Prostate gland (tissue), 2 donors: ENCODE measurements at regions not wholly inside any gene's neighbourhood (a gene's known extent, or its start where the extent isn't known, plus 50 kb on each side); places are given as distances from the start of the nearest gene placed in this dataset.

Experiments
- DNase-seq: peaks from one replicate; pipeline ENCODE4 v3.0.0-alpha.2; 2019; ENCODE audit warnings: low spot score
- H3K27ac ChIP-seq, 2 donors: fragments of 200-600 bp; sonication (generic); 2 replicates each; pipeline ENCODE4 v1.5.1; 2017 to 2019
- H3K27me3 ChIP-seq: fragments of 200-600 bp; sonication (generic); replicated peaks from 2 replicates; pipeline ENCODE4 v1.5.1; 2019; ENCODE audit not compliant: insufficient read depth
- H3K36me3 ChIP-seq, 2 donors: fragments of 200-600 bp; sonication (generic); 1 replicate in 1 of 2; 2 replicates in 1 of 2; pipeline versions ENCODE4 v1.5.1 to v1.8.1; 2017 to 2019
- H3K4me1 ChIP-seq: fragments of 200-600 bp; sonication (generic); replicated peaks from 2 replicates; pipeline ENCODE4 v1.5.1; 2019
- H3K4me3 ChIP-seq, 2 donors: fragments of 200-600 bp; sonication (generic); 2 replicates each; pipeline ENCODE4 v1.5.1; 2017 to 2019
- H3K9me3 ChIP-seq: fragments of 200-600 bp; sonication (generic); 2 replicates; pipeline ENCODE4 v1.5.1; 2017
- POLR2A ChIP-seq: fragments of 450-650 bp; IDR thresholded peaks from one replicate; pipeline ENCODE4 v1.6.1; 2016; ENCODE audit warnings: antibody characterized with exemption, mild to moderate bottlenecking
- POLR2AphosphoS5 ChIP-seq: sonication (generic); formaldehyde crosslinking; IDR thresholded peaks from one replicate; pipeline ENCODE4 v1.6.1; 2017; ENCODE audit warnings: antibody characterized with exemption
- WGBS: methylation state at CpG from one replicate; pipeline ENCODE4 v1.1.5; 2018; 5-methylcytosine and 5-hydroxymethylcytosine counted together
- intact Hi-C: fragments of 100-400 bp; cut with DNase I; formaldehyde crosslinking; loops from one replicate; pipeline ENCODE4 v1.14.2; 2022
- TF ChIP-seq, protein P1 (sequence below), 4 experiments: fragments of 200-600 bp in 2 of 4; fragments of 450-650 bp in 2 of 4; sonication (generic) in 2 of 4; IDR thresholded peaks; 1 replicate in 3 of 4; 2 replicates in 1 of 4; pipeline ENCODE4 v1.5.1; 2016 to 2019; ENCODE audit warnings: antibody characterized with exemption in 4 of 4, mild to moderate bottlenecking in 2 of 4, moderate library complexity in 2 of 4

DNA sequence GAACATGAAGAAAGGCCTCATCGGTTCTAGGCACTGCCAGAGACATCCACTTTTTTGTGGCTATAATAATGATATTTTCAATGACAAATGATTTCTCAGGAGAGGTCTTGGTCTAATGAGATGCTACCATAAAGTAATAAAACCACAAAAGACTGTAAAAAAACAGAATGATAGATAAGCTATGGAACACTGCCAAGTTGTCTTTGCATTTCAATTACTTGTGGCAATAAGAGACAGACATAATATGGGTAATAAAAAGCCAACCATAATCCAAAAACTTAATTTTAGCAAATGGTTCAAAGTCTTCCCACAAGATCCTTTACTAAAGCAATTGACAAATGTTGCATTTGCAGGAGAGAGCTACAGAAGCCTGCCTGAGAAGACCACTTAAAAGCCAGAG is 292.5 kb downstream of the ATPSCKMT start:
- H3K9me3 ChIP-seq = no peaks in the 10 kb centered on the region
- no peak for DNase-seq
- H3K4me3 ChIP-seq = no peak overlapping the region
- no peaks in the 10 kb centered on the region for H3K4me1 ChIP-seq
- H3K36me3 ChIP-seq = no peaks in the 10 kb centered on the region
- intact Hi-C loops = no loop called here
- TF ChIP-seq POLR2AphosphoS5 (no peak), POLR2A (no peak)
- TF ChIP-seq, protein P1, sequence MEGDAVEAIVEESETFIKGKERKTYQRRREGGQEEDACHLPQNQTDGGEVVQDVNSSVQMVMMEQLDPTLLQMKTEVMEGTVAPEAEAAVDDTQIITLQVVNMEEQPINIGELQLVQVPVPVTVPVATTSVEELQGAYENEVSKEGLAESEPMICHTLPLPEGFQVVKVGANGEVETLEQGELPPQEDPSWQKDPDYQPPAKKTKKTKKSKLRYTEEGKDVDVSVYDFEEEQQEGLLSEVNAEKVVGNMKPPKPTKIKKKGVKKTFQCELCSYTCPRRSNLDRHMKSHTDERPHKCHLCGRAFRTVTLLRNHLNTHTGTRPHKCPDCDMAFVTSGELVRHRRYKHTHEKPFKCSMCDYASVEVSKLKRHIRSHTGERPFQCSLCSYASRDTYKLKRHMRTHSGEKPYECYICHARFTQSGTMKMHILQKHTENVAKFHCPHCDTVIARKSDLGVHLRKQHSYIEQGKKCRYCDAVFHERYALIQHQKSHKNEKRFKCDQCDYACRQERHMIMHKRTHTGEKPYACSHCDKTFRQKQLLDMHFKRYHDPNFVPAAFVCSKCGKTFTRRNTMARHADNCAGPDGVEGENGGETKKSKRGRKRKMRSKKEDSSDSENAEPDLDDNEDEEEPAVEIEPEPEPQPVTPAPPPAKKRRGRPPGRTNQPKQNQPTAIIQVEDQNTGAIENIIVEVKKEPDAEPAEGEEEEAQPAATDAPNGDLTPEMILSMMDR (IDR thresholded peaks at IDR 0.05) = no peak
- H3K27ac ChIP-seq = no peak overlapping the region
- 63% methylated on average over 1 of the region's 1 CpG for WGBS
- H3K27me3 ChIP-seq = no peaks in the 10 kb centered on the region

DNA sequence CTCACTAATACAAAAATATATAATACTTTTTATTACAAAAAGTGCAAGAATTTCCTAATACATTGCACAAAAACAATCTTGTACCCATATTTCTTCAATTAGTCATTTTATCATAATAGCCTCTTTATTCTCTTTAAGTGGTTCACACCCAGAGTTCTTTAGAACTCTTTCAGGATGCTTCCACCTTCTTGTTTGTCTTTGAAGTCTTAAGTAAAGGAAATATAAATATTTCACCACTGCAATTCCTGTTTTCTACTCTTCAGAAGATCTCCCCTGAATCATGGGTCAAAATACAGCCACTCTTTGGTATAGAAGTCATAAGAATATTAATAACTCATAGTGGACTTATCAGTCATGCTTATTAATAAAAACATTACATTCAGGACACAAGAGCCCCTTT is 293.0 kb downstream of the ATPSCKMT start:
- Histone ChIP-seq H3K27me3 (no peaks in the 10 kb centered on the region), H3K36me3 (no peaks in the 10 kb centered on the region), H3K4me3 (no peak overlapping the region), H3K27ac (no peak overlapping the region), H3K9me3 (no peaks in the 10 kb centered on the region), H3K4me1 (no peaks in the 10 kb centered on the region)
- no peak for DNase-seq
- intact Hi-C loops = no loop called here
- TF ChIP-seq, protein P1 (IDR thresholded peaks at IDR 0.05) = no peak
- TF ChIP-seq POLR2AphosphoS5 (no peak), POLR2A (no peak)

DNA sequence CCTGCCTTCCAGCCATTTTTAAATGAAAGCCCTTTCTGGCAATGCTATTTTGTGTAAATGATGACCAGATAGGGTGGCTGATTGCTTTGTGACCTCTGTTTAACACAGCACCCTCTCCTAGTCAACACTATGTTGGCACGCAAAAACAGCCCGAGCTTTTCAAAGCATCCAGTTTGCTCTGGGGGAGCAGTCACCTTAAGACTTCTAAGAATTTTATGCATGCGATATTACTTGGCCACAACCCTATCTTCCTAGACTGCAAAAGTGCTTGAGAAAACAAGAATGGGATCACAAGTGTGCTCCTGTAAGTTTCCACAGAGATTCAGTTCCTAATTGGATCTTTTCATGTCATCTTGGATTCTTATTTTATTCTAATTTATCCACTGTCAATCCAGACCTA is 294.1 kb downstream of the ATPSCKMT start:
- WGBS = 85% methylated on average over 3 of the region's 3 CpGs
- TF ChIP-seq, protein P1 (IDR thresholded peaks at IDR 0.05) = no peak
- TF ChIP-seq POLR2A (no peak), POLR2AphosphoS5 (no peak)

DNA sequence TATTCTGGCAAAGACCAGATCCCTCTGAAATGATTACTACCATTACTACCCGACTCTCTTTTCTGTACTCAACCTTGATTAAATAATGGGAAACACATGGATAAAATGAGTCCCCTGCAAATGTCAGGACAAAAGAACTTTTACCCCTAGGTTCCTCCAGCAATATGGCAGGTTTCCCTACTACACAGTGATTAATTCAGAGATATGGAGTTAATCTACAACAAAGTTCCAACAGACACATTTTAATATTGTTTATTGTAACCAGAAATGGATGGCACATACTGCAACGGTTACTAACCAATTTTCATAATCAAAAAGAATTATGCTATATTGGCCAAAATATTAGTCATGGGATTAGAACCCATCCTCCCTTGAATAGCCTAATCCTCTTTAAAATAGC is 294.8 kb downstream of the ATPSCKMT start:
- Histone ChIP-seq H3K27ac (no peak overlapping the region), H3K9me3 (no peaks in the 10 kb centered on the region), H3K36me3 (no peaks in the 10 kb centered on the region), H3K4me3 (no peak overlapping the region), H3K27me3 (no peaks in the 10 kb centered on the region), H3K4me1 (no peaks in the 10 kb centered on the region)
- intact Hi-C loops = no loop called here
- TF ChIP-seq POLR2A (no peak), POLR2AphosphoS5 (no peak)
- TF ChIP-seq, protein P1 (IDR thresholded peaks at IDR 0.05) = no peak
- WGBS = 49% methylated on average over 2 of the region's 2 CpGs
- DNase-seq = no peak

More for the DNA sequence above, 294.1 kb downstream of the ATPSCKMT start:
- Histone ChIP-seq H3K27ac (no peak overlapping the region), H3K4me3 (no peak overlapping the region), H3K9me3 (no peaks in the 10 kb centered on the region), H3K27me3 (no peaks in the 10 kb centered on the region), H3K4me1 (no peaks in the 10 kb centered on the region), H3K36me3 (no peaks in the 10 kb centered on the region)
- intact Hi-C loops = no loop called here
- no peak for DNase-seq

DNA sequence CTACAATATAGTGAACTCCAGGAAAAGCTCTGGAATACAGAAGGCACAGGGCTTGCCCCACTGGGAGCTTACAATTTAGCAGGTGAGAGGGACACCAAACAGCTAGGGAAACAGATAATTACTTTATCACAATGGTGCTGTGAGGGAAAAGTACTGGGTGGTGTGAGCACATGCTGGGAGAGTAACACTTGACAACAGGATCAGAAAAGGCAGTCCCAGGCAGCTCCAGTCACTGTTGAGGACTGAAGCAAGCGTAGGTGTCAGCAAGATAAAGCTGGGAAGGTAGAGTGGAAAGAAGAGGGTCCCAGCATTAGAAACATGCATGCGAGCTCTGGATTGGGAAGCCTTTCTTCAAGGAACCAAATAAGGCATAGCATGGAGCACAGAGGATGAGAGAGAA is 296.0 kb downstream of the ATPSCKMT start:
- Histone ChIP-seq H3K27me3 (no peaks in the 10 kb centered on the region), H3K36me3 (no peaks in the 10 kb centered on the region), H3K4me1 (no peaks in the 10 kb centered on the region), H3K9me3 (no peaks in the 10 kb centered on the region), H3K4me3 (no peak overlapping the region), H3K27ac (no peak overlapping the region)
- intact Hi-C loops = no loop called here
- WGBS = 91% methylated on average over 2 of the region's 2 CpGs
- no peak for DNase-seq
- TF ChIP-seq POLR2A (no peak), POLR2AphosphoS5 (no peak)
- TF ChIP-seq, protein P1 (IDR thresholded peaks at IDR 0.05) = no peak
